ENCODE measurements at regions not wholly inside any gene's neighbourhood (a gene's known extent, or its start where the extent isn't known, plus 50 kb on each side); places are given as distances from the start of the nearest gene placed in this dataset.

- TF ChIP-seq CTCF (IDR thresholded peaks at IDR 0.05) = no peak
- no peak for TF ChIP-seq POLR2A (IDR thresholded peaks at IDR 0.05)
- no peak for TF ChIP-seq POLR2AphosphoS5 (IDR thresholded peaks at IDR 0.05; ENCODE audit: insufficient read depth in 1 of 2, low read depth in 1 of 2)
Measured at GRCh38 chr2:22656426-22656825, 728.6 kb upstream of the KLHL29 start.

All from vagina (tissue), 2 donors.